Activated T-helper 2 cell treated with anti-CD3 and anti-CD28 coated beads, Interferon-gamma antibody, Interleukin-2, Interleukin-4, amounts not matched to agents 10 μg/mL and 5 μg/mL and 100 μg/mL, durations not matched to agents 14 hours and 24 hours and 36 hours (primary cell): ENCODE measurements at regions not wholly inside any gene's neighbourhood (a gene's known extent, or its start where the extent isn't known, plus 50 kb on each side); places are given as distances from the start of the nearest gene placed in this dataset.
"Not testable (repeated sequence)": the region's sequence is repeated elsewhere in the genome, so short reads cannot be mapped to it uniquely, and the experiment has no call there.

Experiments
- DNase-seq: peaks from one replicate; pipeline ENCODE4 v3.0.0; 2021; ENCODE audit warnings: low spot score
- H3K27ac Mint-ChIP-seq: one replicate; pipeline ENCODE4 v1.8.0; 2021; ENCODE audit warnings: mixed read lengths
- H3K27me3 Mint-ChIP-seq: one replicate; pipeline ENCODE4 v1.8.0; 2021; ENCODE audit warnings: low read depth, mixed read lengths
- H3K36me3 Mint-ChIP-seq: one replicate; pipeline ENCODE4 v1.8.0; 2021; ENCODE audit warnings: low read depth, mixed read lengths
- H3K4me1 Mint-ChIP-seq: one replicate; pipeline ENCODE4 v1.8.0; 2021; ENCODE audit warnings: low read depth, mixed read lengths
- H3K4me3 Mint-ChIP-seq: one replicate; pipeline ENCODE4 v1.8.0; 2021; ENCODE audit warnings: low read depth, mild to moderate bottlenecking, moderate library complexity, mixed read lengths
- H3K9me3 Mint-ChIP-seq: one replicate; pipeline ENCODE4 v1.8.0; 2021; ENCODE audit warnings: mixed read lengths
- intact Hi-C: fragments of 100-400 bp; cut with micrococcal nuclease; formaldehyde crosslinking; loops from one replicate; pipeline ENCODE4 v1.15.1; 2023

DNA sequence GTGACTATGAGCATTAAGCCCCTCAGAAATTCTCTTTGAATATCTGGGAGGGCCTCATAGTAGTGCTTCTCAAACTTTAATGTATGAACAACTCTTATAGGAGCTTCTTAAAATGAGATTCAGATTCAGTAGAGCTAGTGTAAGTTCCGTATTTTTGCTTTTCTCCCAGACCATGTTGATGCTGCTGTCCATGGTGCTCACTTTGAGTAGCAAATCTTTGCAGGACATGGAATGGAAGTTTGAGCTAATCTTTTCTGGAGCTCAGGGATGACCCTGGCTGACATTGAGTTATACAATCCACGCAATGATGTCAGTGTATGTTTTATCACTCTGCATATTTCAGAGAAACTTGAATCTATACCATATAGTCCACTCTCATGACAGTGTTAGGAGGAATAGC, 134.2 kb downstream of the OTOL1 start:
- no peaks in the 10 kb centered on the region for H3K36me3 Mint-ChIP-seq
- H3K27me3 Mint-ChIP-seq: no peaks in the 10 kb centered on the region
- intact Hi-C loops: no loop called here
- H3K9me3 Mint-ChIP-seq: no peaks in the 10 kb centered on the region
- DNase-seq: no peak
- no peak overlapping the region for H3K4me3 Mint-ChIP-seq
- H3K27ac Mint-ChIP-seq: no peak overlapping the region
- H3K4me1 Mint-ChIP-seq: no peaks in the 10 kb centered on the region

GRCh38 chr3:161631536-161631935, 134.9 kb downstream of the OTOL1 start:
- Mint-ChIP-seq H3K27ac (no peak overlapping the region), H3K9me3 (no peaks in the 10 kb centered on the region), H3K4me3 (no peak overlapping the region), H3K36me3 (no peaks in the 10 kb centered on the region), H3K4me1 (no peaks in the 10 kb centered on the region), H3K27me3 (peaks cover 1% of the 10 kb centered on the region)
- DNase-seq: no peak
- intact Hi-C loops: no loop called here

GRCh38 chr3:161637559-161637958, 141.0 kb downstream of the OTOL1 start:
- Mint-ChIP-seq H3K4me1 (peaks cover 6% of the 10 kb centered on the region), H3K27me3 (peaks cover 1% of the 10 kb centered on the region), H3K36me3 (no peaks in the 10 kb centered on the region), H3K4me3 (no peak overlapping the region), H3K9me3 (no peaks in the 10 kb centered on the region), H3K27ac (no peak overlapping the region)
- intact Hi-C loops: no loop called here
- no peak for DNase-seq

- intact Hi-C loops, H3K27ac Mint-ChIP-seq, H3K4me3 Mint-ChIP-seq, H3K4me1 Mint-ChIP-seq, H3K27me3 Mint-ChIP-seq, H3K36me3 Mint-ChIP-seq, DNase-seq, H3K9me3 Mint-ChIP-seq: not testable (repeated sequence)
Measured at GRCh38 chr3:161639095-161639494, 142.5 kb downstream of the OTOL1 start.

GRCh38 chr3:161640181-161640580, 143.6 kb downstream of the OTOL1 start:
- Mint-ChIP-seq H3K27me3 (peaks cover 1% of the 10 kb centered on the region), H3K4me3 (no peak overlapping the region)
- intact Hi-C loops: no loop called here

GRCh38 chr3:161641287-161641686, 144.7 kb downstream of the OTOL1 start:
- DNase-seq: no peak
- intact Hi-C loops: no loop called here
- Mint-ChIP-seq H3K36me3 (no peaks in the 10 kb centered on the region), H3K27ac (no peak overlapping the region), H3K27me3 (no peaks in the 10 kb centered on the region), H3K4me1 (peaks cover 6% of the 10 kb centered on the region), H3K4me3 (no peak overlapping the region), H3K9me3 (no peaks in the 10 kb centered on the region)

More at GRCh38 chr3:161640181-161640580, 143.6 kb downstream of the OTOL1 start:
- Mint-ChIP-seq H3K4me1 (peaks cover 6% of the 10 kb centered on the region), H3K36me3 (no peaks in the 10 kb centered on the region), H3K9me3 (no peaks in the 10 kb centered on the region), H3K27ac (no peak overlapping the region)
- DNase-seq: no peak

DNA sequence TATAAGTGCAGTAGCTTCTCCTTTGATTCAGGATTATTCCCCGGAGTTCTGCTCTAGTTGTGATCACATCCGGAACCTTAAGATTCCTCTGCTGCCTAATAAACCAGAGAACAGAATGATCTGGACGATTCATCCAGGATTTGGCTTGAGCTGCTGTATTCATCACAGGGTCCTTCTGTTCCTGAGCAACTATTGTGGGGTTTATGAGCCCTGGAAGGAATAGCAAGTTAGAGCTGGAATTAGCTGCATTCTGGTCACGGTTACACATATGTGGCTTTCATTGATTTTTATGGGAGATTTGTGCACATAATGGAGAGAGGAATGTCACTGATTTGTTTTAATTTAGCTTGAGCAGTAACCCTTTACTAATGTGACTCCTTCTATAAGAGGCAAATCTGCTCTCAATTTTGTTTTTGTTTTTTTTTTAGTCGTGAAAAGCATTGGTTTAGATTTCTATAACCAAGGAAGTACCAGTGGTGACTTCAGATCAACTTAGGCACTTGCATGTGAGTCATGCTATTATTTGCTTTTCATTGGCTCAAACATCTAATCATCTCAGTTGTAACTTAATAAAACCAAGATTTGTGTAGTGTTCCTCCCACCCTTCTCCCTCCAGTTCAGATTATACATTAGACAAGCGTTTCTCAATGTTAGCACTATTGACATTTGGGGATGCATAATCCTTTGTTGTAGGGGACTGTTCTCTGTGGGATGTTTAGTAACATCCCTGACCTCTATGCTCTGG, 148.5 kb downstream of the OTOL1 start:
- H3K36me3 Mint-ChIP-seq: no peaks in the 10 kb centered on the region
- H3K4me3 Mint-ChIP-seq: no peak overlapping the region
- no peak overlapping the region for H3K27ac Mint-ChIP-seq
- intact Hi-C loops: no loop called here
- DNase-seq: no peak
- peaks cover 1% of the 10 kb centered on the region for H3K4me1 Mint-ChIP-seq
- H3K27me3 Mint-ChIP-seq: no peaks in the 10 kb centered on the region
- H3K9me3 Mint-ChIP-seq: no peaks in the 10 kb centered on the region

DNA sequence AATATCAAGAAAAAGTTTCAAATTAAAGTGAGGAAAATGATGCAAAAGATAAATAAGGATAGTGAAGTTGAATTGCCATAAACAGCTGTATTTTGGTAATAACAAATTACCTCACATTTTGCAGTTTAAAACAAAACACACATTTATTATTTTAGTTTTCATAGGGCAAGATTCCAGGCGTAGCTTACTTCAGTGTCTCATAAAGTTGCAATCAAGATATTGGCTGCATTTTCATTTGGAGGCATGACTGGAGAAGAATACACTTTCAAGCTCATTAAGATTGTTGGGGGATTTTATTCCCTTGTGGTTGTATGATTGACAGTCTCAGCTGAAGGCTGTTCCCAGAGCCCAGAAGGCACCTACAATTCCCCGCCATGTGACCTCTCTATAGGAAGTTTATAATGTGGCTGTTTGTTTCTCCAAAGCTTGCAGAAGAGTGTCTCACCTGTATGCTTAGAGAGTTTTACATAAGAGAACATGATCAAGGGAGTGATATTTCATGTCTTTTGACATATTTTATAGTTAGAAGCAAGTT, 151.4 kb downstream of the OTOL1 start:
- H3K27ac Mint-ChIP-seq: no peak overlapping the region
- intact Hi-C loops: no loop called here
- no peaks in the 10 kb centered on the region for H3K27me3 Mint-ChIP-seq
- peaks cover 2% of the 10 kb centered on the region for H3K4me1 Mint-ChIP-seq
- DNase-seq: no peak
- no peak overlapping the region for H3K4me3 Mint-ChIP-seq
- no peaks in the 10 kb centered on the region for H3K9me3 Mint-ChIP-seq
- no peaks in the 10 kb centered on the region for H3K36me3 Mint-ChIP-seq

GRCh38 chr3:161649900-161650484, 153.4 kb downstream of the OTOL1 start:
- intact Hi-C loops: no loop called here
- no peak overlapping the region for H3K27ac Mint-ChIP-seq
- peaks cover 2% of the 10 kb centered on the region for H3K4me1 Mint-ChIP-seq
- no peak for DNase-seq
- no peaks in the 10 kb centered on the region for H3K9me3 Mint-ChIP-seq
- no peaks in the 10 kb centered on the region for H3K36me3 Mint-ChIP-seq
- H3K27me3 Mint-ChIP-seq: no peaks in the 10 kb centered on the region
- no peak overlapping the region for H3K4me3 Mint-ChIP-seq

- intact Hi-C loops: no loop called here
- no peaks in the 10 kb centered on the region for H3K27me3 Mint-ChIP-seq
- H3K4me3 Mint-ChIP-seq: no peak overlapping the region
- H3K36me3 Mint-ChIP-seq: no peaks in the 10 kb centered on the region
- no peak overlapping the region for H3K27ac Mint-ChIP-seq
- DNase-seq: no peak
- H3K9me3 Mint-ChIP-seq: no peaks in the 10 kb centered on the region
- H3K4me1 Mint-ChIP-seq: no peaks in the 10 kb centered on the region
Measured at GRCh38 chr3:161657786-161658185, 161.2 kb downstream of the OTOL1 start.

DNA sequence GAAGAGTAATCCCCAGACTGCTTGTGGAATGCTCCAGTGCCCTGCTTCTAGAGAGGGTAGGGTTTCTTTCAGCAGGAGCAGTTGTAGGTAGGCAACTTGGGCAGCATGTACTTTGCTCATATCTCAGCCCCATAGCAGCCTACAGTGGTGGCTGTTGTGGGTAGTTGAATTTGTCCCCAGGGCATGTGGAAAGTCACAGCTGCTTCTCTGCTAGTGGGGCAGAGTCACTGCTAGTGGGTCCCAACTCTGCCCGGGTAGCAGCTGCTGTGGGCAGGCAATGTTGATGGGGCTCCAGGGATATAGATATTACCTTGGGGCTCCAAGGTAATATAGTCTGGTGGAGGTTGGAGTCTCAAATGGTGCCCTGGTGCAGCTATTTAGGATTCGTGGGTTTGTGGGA, 174.5 kb downstream of the OTOL1 start:
- no peak for DNase-seq
- Mint-ChIP-seq H3K27me3 (no peaks in the 10 kb centered on the region), H3K4me3 (no peak overlapping the region), H3K27ac (no peak overlapping the region), H3K4me1 (no peaks in the 10 kb centered on the region), H3K36me3 (no peaks in the 10 kb centered on the region), H3K9me3 (peaks cover 22% of the 10 kb centered on the region)
- intact Hi-C loops: no loop called here

- H3K27me3 Mint-ChIP-seq: no peaks in the 10 kb centered on the region
Measured at GRCh38 chr3:161672478-161672877, 175.9 kb downstream of the OTOL1 start.

GRCh38 chr3:161673866-161674265, 177.3 kb downstream of the OTOL1 start:
- H3K4me3 Mint-ChIP-seq: no peak overlapping the region
- intact Hi-C loops: no loop called here
- H3K9me3 Mint-ChIP-seq: peaks cover 14% of the 10 kb centered on the region

More at GRCh38 chr3:161672478-161672877, 175.9 kb downstream of the OTOL1 start:
- intact Hi-C loops: no loop called here
- Mint-ChIP-seq H3K36me3 (no peaks in the 10 kb centered on the region), H3K4me1 (no peaks in the 10 kb centered on the region), H3K9me3 (peaks cover 21% of the 10 kb centered on the region), H3K27ac (no peak overlapping the region), H3K4me3 (no peak overlapping the region)
- DNase-seq: no peak

More at GRCh38 chr3:161673866-161674265, 177.3 kb downstream of the OTOL1 start:
- DNase-seq: no peak
- Mint-ChIP-seq H3K27me3 (no peaks in the 10 kb centered on the region), H3K4me1 (no peaks in the 10 kb centered on the region), H3K27ac (no peak overlapping the region), H3K36me3 (no peaks in the 10 kb centered on the region)
